Activated T-cell treated with anti-CD3 and anti-CD28 coated beads, Interleukin-2, amount 50 U/mL, for 48 hours (primary cell): ENCODE measurements at regions not wholly inside any gene's neighbourhood (a gene's known extent, or its start where the extent isn't known, plus 50 kb on each side); places are given as distances from the start of the nearest gene placed in this dataset.
"Not testable (repeated sequence)": the region's sequence is repeated elsewhere in the genome, so short reads cannot be mapped to it uniquely, and the experiment has no call there.

ENCODE experiments used
- DNase-seq, 2 experiments: peaks; one replicate each; pipeline ENCODE4 v3.0.0-alpha.2; 2020

DNA sequence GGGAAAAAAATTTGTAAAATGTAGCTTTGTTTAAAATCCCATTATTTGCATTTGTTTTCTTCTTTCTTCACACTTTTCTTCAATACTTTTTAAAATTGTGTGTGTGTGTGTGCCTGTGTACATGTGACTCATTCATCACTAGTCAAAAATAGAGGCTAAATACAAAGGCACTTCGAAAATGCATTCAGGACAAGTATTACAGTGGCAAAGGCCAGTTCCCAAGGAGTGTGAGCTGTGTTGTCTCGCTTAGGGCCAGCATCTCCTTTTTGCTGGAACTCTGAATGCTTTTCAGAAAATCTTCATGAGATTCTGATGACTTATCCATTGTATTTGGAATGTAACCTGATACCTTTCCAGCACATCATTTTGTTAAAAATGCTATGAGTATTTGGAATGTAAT, 288.5 kb upstream of the CNR1 start:
- DNase-seq, result no peak

- no peak for DNase-seq
Measured at GRCh38 chr6:88449770-88450169, 283.6 kb upstream of the CNR1 start.

- DNase-seq, result no peak
Measured at GRCh38 chr6:88445188-88445965, 279.2 kb upstream of the CNR1 start.

GRCh38 chr6:88443554-88443953, 277.4 kb upstream of the CNR1 start:
- DNase-seq, result no peak

GRCh38 chr6:88442737-88443136, 276.6 kb upstream of the CNR1 start:
- DNase-seq, result no peak

- no peak for DNase-seq
Measured at GRCh38 chr6:88441346-88441745, 275.2 kb upstream of the CNR1 start.

DNA sequence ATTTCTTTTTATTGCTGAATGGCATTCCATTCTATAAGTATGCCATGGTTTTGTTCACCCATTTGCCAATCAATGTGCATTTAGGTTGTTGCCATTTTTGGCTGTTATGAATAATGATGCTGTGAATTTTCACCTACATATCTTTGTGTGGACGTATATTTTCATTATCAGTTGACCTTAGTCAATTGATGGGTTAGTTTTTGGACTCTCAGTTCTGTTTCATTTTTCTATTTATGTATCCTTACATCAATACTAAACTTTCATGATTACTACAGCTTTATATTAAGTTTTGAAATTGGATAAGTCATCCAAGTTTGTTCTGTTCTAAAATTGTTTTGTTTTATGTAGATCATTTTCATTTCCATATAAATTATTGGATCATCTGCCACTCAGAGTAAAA, 261.9 kb upstream of the CNR1 start:
- DNase-seq, result no peak

- no peak for DNase-seq
Measured at GRCh38 chr6:88426005-88426404, 259.9 kb upstream of the CNR1 start.

GRCh38 chr6:88422831-88423230, 256.7 kb upstream of the CNR1 start:
- no peak for DNase-seq

GRCh38 chr6:88420967-88421488, 254.9 kb upstream of the CNR1 start:
- DNase-seq, result not testable (repeated sequence)

- DNase-seq, result not testable (repeated sequence)
Measured at GRCh38 chr6:88418921-88419810, 253.0 kb upstream of the CNR1 start.

- DNase-seq, result not testable (repeated sequence)
Measured at GRCh38 chr6:88417361-88417760, 251.2 kb upstream of the CNR1 start.

GRCh38 chr6:88413459-88413858, 247.3 kb upstream of the CNR1 start:
- no peak for DNase-seq

GRCh38 chr6:88408355-88408754, 242.2 kb upstream of the CNR1 start:
- not testable (repeated sequence) for DNase-seq

GRCh38 chr6:88406674-88407073, 240.5 kb upstream of the CNR1 start:
- not testable (repeated sequence) for DNase-seq

DNA sequence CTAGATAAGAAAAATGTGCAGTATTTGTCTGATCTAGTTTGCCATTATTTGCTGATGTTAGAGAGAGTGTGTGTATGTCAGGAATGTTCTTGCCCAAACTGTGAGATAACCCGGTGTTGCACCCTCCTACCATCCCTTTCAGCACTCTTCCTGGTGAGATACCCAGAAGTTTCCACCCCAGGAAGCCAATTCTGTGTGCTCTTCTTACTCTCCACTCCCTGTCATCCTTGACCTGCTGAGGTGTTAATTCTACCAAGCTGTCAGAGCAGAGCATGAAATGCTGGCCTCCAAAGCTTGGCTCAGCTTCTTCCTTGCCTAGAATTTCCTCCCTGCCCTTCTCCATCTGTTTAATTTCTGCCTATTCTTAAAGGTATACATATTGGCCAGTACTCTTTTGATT, 237.3 kb upstream of the CNR1 start:
- DNase-seq, result no peak

GRCh38 chr6:88402909-88403308, 236.8 kb upstream of the CNR1 start:
- no peak for DNase-seq

- DNase-seq, result not testable (repeated sequence)
Measured at GRCh38 chr6:88390998-88391397, 224.9 kb upstream of the CNR1 start.

GRCh38 chr6:88388589-88388988, 222.4 kb upstream of the CNR1 start:
- DNase-seq, result no peak

DNA sequence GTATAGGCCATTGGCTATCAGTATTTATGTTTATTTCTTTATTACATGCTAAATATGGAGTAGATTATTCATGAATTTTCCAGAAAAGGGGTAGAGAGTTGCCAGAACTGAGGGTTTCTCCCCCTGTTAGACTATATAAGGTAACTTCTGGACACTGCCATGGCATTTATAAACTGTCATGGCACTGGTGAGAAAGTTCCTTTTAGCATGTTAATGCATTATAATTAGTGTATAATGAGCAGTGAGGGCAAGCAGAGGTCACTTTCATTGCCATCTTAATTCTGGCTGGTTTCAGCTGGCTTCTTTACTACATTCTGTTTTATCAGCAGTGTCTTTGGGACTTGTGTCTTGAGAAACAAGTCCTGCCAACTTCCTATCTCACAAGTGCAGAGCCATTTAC, 220.0 kb upstream of the CNR1 start:
- DNase-seq, result no peak

DNA sequence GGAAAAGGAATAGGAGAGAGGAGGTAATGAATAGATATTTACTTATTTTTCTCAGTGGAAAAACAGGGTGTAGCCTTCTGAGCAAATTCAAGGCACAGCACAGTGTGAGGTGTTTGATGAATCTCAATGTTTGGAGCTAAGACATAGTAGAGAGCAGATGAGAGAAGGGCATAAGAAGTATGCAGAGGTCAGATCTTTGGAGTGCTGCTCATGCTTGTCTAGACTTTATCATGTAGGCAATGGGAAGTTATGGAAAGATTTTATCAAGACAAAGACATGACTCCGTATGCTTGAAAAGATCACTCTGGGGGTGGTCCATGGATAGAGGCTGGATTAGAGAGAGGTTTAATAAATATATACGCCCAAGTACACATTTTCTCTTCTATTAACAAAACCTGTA, 217.0 kb upstream of the CNR1 start:
- no peak for DNase-seq

- DNase-seq, result no peak
Measured at GRCh38 chr6:88381289-88381642, 215.1 kb upstream of the CNR1 start.

GRCh38 chr6:88380618-88381288, 214.6 kb upstream of the CNR1 start:
- no peak for DNase-seq
